Hepatocyte (in vitro differentiated cells): ENCODE measurements at regions not wholly inside any gene's neighbourhood (a gene's known extent, or its start where the extent isn't known, plus 50 kb on each side); places are given as distances from the start of the nearest gene placed in this dataset.

Experiments
- DNase-seq: peaks from one replicate; pipeline ENCODE4 v3.0.0-alpha.2; 2016; ENCODE audit warnings: low spot score
- H2AFZ ChIP-seq: fragments of 200-600 bp; sonication (generic); 2 replicates; pipeline ENCODE4 v1.6.0; 2016; ENCODE audit warnings: antibody characterized with exemption, mild to moderate bottlenecking
- H3K27ac ChIP-seq: fragments of 200-600 bp; sonication (generic); 2 replicates; pipeline ENCODE4 v1.5.1; 2016; ENCODE audit warnings: mild to moderate bottlenecking
- H3K27me3 ChIP-seq: fragments of 200-600 bp; sonication (generic); 2 replicates; pipeline ENCODE4 v1.6.1; 2016
- H3K36me3 ChIP-seq: fragments of 200-600 bp; sonication (generic); replicated peaks from 2 replicates; pipeline ENCODE4 v1.5.1; 2016; ENCODE audit warnings: low read depth; ENCODE audit not compliant: insufficient read depth
- H3K4me1 ChIP-seq: fragments of 200-600 bp; sonication (generic); 2 replicates; pipeline ENCODE4 v1.5.1; 2016; ENCODE audit warnings: mild to moderate bottlenecking, moderate library complexity; ENCODE audit not compliant: insufficient read depth
- H3K4me2 ChIP-seq: fragments of 200-600 bp; sonication (generic); 2 replicates; pipeline ENCODE4 v1.6.0; 2016
- H3K4me3 ChIP-seq: fragments of 200-600 bp; sonication (generic); 2 replicates; pipeline ENCODE4 v1.5.1; 2016; ENCODE audit warnings: mild to moderate bottlenecking
- H3K79me2 ChIP-seq: fragments of 200-600 bp; sonication (generic); 2 replicates; pipeline ENCODE4 v1.6.0; 2017; ENCODE audit warnings: mild to moderate bottlenecking
- H3K9me2 ChIP-seq: fragments of 200-600 bp; sonication (generic); replicated peaks from 2 replicates; pipeline ENCODE4 v1.6.0; 2017; ENCODE audit warnings: mild to moderate bottlenecking; ENCODE audit not compliant: insufficient read depth
- H3K9me3 ChIP-seq: fragments of 200-600 bp; sonication (generic); 2 replicates; pipeline ENCODE4 v1.5.1; 2016; ENCODE audit warnings: low read depth, mild to moderate bottlenecking
- H4K20me1 ChIP-seq: fragments of 200-600 bp; sonication (generic); 2 replicates; pipeline ENCODE4 v1.6.0; 2016; ENCODE audit warnings: mild to moderate bottlenecking; ENCODE audit not compliant: insufficient read depth, poor library complexity, severe bottlenecking
- EZH2 ChIP-seq: fragments of 200-600 bp; sonication (generic); IDR thresholded peaks from 2 replicates; pipeline ENCODE4 v1.6.1; 2016; ENCODE audit warnings: antibody characterized with exemption, mild to moderate bottlenecking, borderline replicate concordance
- EZH2phosphoT487 ChIP-seq: fragments of 200-600 bp; sonication (generic); IDR thresholded peaks from one replicate; pipeline ENCODE4 v1.6.1; 2018; ENCODE audit warnings: antibody characterized with exemption, mild to moderate bottlenecking, low read depth, moderate library complexity; ENCODE audit not compliant: unreplicated experiment, severe bottlenecking
- WGBS: methylation state at CpG from one replicate; pipeline ENCODE4 v1.1.6; 2016; ENCODE audit warnings: low lambda C conversion rate; ENCODE audit errors: missing lambda C conversion rate; 5-methylcytosine and 5-hydroxymethylcytosine counted together
- TF ChIP-seq, protein P1 (sequence below): fragments of 200-600 bp; sonication (generic); IDR thresholded peaks from 2 replicates; pipeline ENCODE4 v1.5.1; 2016; ENCODE audit warnings: antibody characterized with exemption, mild to moderate bottlenecking; ENCODE audit not compliant: poor library complexity

- Histone ChIP-seq H3K4me1 (peaks cover 3% of the 10 kb centered on the region), H3K27ac (no peak overlapping the region), H3K9me3 (no peaks in the 10 kb centered on the region), H3K27me3 (no peaks in the 10 kb centered on the region), H3K4me3 (no peak overlapping the region), H4K20me1 (no peaks in the 10 kb centered on the region), H3K4me2 (no peak overlapping the region), H3K36me3 (no peaks in the 10 kb centered on the region), H3K9me2 (no peaks in the 10 kb centered on the region), H3K79me2 (no peaks in the 10 kb centered on the region), H2AFZ (no peak overlapping the region)
- WGBS = 95% methylated on average over 5 of the region's 5 CpGs
- DNase-seq = no peak
- no peak for TF ChIP-seq EZH2
- TF ChIP-seq, protein P1, sequence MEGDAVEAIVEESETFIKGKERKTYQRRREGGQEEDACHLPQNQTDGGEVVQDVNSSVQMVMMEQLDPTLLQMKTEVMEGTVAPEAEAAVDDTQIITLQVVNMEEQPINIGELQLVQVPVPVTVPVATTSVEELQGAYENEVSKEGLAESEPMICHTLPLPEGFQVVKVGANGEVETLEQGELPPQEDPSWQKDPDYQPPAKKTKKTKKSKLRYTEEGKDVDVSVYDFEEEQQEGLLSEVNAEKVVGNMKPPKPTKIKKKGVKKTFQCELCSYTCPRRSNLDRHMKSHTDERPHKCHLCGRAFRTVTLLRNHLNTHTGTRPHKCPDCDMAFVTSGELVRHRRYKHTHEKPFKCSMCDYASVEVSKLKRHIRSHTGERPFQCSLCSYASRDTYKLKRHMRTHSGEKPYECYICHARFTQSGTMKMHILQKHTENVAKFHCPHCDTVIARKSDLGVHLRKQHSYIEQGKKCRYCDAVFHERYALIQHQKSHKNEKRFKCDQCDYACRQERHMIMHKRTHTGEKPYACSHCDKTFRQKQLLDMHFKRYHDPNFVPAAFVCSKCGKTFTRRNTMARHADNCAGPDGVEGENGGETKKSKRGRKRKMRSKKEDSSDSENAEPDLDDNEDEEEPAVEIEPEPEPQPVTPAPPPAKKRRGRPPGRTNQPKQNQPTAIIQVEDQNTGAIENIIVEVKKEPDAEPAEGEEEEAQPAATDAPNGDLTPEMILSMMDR = no peak
- TF ChIP-seq EZH2phosphoT487 = no peak
Measured at GRCh38 chr5:54717870-54718269, 200.3 kb downstream of the SNX18 start.

DNA sequence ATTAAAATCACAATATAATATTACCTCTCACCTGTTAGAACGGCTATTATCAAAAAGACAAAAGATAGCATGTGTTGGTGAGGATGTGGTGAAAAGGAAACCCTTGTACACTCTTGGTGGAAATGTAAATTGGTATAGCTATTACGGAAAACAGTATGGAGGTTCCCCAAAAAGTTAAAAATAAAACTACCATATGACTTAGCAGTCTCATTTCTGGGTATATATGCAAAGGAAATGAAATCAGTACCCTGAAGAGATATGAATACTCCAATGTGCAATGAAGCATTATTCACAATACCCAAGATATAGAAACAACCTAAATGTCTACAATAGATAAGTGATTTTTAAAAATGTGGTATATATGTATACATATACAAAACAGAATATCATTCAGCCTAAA, 199.9 kb downstream of the SNX18 start:
- no peaks in the 10 kb centered on the region for H3K36me3 ChIP-seq
- H4K20me1 ChIP-seq = no peaks in the 10 kb centered on the region
- H3K79me2 ChIP-seq = no peaks in the 10 kb centered on the region
- no peak overlapping the region for H3K4me2 ChIP-seq
- TF ChIP-seq, protein P1 = no peak
- TF ChIP-seq EZH2phosphoT487 = no peak
- no peak for TF ChIP-seq EZH2
- DNase-seq = no peak
- H3K9me3 ChIP-seq = no peaks in the 10 kb centered on the region
- H3K9me2 ChIP-seq = no peaks in the 10 kb centered on the region
- H3K4me3 ChIP-seq = no peak overlapping the region
- H2AFZ ChIP-seq = no peak overlapping the region
- H3K27ac ChIP-seq = no peak overlapping the region
- no peaks in the 10 kb centered on the region for H3K27me3 ChIP-seq
- WGBS = 96% methylated on average over 2 of the region's 2 CpGs
- H3K4me1 ChIP-seq = peaks cover 3% of the 10 kb centered on the region

DNA sequence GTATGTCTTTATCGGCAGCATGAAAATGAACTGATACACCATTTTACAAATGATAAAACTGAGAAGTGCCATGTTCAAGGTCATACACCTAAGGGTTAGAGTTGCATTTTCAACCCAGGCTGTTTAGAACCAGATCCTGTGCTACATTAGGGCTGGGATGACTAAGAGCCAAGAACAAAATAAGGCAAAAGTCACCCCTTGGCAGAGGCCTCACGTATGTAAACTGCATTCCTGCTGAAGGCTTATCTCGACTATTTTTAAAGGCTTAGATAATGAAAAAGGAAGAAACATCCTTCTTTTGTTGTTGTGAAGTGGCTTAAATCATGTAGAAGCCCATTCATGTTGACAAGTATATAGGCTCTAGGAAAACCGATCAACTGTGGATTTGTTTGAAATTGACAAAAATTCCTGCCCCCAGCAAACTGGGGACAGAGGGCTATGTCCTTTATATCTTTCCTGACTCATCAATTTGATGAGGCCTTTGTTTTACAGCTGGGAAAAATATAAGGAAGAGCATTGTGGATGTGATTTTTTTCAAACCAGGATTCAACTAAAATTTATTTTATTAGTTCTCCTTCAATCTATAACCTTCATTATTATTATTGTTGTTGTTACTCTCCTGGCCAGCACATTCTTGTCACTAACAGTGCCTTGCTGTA, 196.5 kb downstream of the SNX18 start:
- 28% methylated on average over 4 of the region's 4 CpGs for WGBS
- H3K9me2 ChIP-seq = no peaks in the 10 kb centered on the region

More for the DNA sequence above, 196.5 kb downstream of the SNX18 start:
- H3K4me1 ChIP-seq = peaks cover 3% of the 10 kb centered on the region
- no peak for TF ChIP-seq EZH2phosphoT487
- TF ChIP-seq, protein P1 = no peak
- TF ChIP-seq EZH2 = no peak
- no peaks in the 10 kb centered on the region for H3K36me3 ChIP-seq
- peak overlapping the region; percentile 54 for H3K27ac ChIP-seq
- H4K20me1 ChIP-seq = no peaks in the 10 kb centered on the region
- DNase-seq = peak; percentile 27
- H3K79me2 ChIP-seq = no peaks in the 10 kb centered on the region
- no peak overlapping the region for H2AFZ ChIP-seq
- no peak overlapping the region for H3K4me2 ChIP-seq
- H3K27me3 ChIP-seq = no peaks in the 10 kb centered on the region
- no peaks in the 10 kb centered on the region for H3K9me3 ChIP-seq
- no peak overlapping the region for H3K4me3 ChIP-seq
